NCI-H345 treated with DMSO at 0.1 percent for 48 hours (cell line): ENCODE measurements at regions not wholly inside any gene's neighbourhood (a gene's known extent, or its start where the extent isn't known, plus 50 kb on each side); places are given as distances from the start of the nearest gene placed in this dataset.

Experiments
- DNase-seq: peaks from one replicate; lab custom pipeline; 2025; ENCODE audit not compliant: unreplicated experiment; lab: John Stamatoyannopoulos, UW

DNA sequence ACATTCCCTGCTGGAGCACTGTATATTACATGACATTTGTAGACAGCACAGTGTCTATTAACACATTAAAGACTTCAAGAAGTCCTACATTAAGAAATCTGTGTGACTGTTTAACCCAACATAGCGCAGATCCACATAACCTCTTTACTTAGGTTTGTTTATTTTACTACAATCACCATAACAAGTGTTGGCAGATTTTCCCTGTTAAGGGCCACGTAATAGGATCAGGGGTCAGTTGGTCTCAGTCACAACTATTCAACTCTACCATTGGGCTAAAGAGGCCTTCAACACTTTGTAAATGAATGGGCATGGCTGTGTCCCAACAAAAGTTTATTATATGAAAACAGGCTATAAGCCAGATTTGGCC, 51.3 kb upstream of the ADORA2B start:
- DNase-seq = no peak

DNA sequence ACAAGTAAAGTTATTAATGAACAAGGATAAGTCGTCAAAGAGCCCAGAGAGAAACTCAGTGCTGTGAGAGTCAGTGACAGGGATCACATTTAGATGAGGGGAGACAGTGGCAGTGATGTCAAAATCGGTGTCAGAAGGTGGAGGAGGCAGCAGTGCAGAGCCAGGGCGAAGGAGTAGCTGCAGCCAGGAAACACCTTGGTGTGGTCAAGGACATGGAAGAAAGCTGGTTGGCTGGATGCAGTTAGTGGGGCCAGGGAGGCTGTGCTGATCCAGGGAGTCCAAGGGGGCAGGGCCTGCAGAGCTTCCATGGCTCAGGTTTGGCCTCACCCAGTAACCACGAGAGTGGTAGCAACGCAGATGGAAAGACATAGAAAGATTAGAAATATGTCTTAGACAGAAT, 50.7 kb upstream of the ADORA2B start:
- no peak for DNase-seq

DNA sequence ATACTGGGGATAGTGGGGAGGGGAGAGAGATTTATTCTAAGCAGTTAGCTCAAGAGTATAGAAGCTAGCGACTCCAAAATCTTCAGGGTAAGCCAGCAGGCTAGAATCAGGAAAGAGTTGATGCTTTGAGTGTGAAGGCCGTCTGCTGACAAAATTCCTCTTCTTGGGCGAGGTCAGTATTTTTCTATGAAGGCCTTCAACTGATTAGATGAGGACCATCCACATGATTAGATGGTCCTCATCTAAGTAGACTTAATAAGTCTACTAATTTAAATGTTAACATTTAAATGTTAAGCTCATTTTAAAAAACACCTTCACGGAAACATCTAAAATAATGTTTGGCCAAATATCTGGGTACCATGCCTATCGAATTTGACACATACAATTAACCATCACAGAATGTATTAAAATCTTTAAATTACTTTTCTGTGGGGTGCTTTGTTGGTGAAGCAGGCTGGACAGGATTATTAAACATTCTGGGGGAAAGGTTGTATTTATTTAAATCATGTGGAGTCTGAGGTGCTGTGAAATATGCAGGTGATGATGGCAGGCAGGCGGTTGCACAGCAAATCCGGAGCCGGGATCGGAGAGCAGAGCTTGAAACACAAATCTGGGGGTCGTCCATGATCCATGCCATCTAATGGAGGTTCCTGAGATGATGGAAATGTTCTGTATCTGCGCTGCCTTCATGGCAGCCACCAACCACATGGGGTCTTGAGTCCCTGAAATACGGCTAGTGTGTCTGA, 49.8 kb upstream of the ADORA2B start:
- DNase-seq = no peak
